ENCODE measurements at regions not wholly inside any gene's neighbourhood (a gene's known extent, or its start where the extent isn't known, plus 50 kb on each side); places are given as distances from the start of the nearest gene placed in this dataset.

DNA sequence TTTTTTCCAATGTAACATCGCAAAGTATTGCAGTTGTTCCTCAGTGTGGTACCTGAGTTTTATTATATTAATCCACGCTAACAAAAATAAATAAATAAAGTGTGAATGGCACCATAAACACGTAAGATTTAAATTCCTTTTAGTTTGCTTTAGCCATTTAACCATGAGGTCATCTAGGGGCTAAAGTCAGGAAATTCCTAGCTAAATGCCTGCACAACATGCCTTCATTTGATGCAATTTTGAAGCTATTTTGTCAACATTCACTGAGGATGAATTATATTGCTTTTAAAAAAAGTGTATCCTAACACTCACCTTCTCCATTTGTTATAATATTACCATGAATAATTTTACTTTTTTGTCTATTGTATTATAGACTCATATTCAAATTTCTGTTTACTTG, 714.4 kb downstream of the GATA3 start:
- TF ChIP-seq CTCF (IDR thresholded peaks at IDR 0.05; ENCODE audit: low read length) (no peak), EZH2 (IDR thresholded peaks at IDR 0.05; ENCODE audit: borderline replicate concordance, low read length) (no peak)
